Suprapubic skin (tissue), 4 donors: ENCODE measurements at regions not wholly inside any gene's neighbourhood (a gene's known extent, or its start where the extent isn't known, plus 50 kb on each side); places are given as distances from the start of the nearest gene placed in this dataset.

Experiments
- DNase-seq, 2 donors: peaks; one replicate each; pipeline ENCODE4 v3.0.0-alpha.2; 2019; ENCODE audit warnings: low spot score in 2 of 2
- H3K27ac ChIP-seq: fragments of 200-600 bp; sonication (generic); one replicate; pipeline ENCODE4 v1.5.1; 2019
- H3K27me3 ChIP-seq: fragments of 200-600 bp; sonication (generic); one replicate; pipeline ENCODE4 v1.5.1; 2019
- H3K36me3 ChIP-seq: fragments of 200-600 bp; sonication (generic); one replicate; pipeline ENCODE4 v1.5.1; 2019
- H3K4me1 ChIP-seq: fragments of 200-600 bp; sonication (generic); one replicate; pipeline ENCODE4 v1.5.1; 2019
- H3K4me3 ChIP-seq: fragments of 200-600 bp; sonication (generic); one replicate; pipeline ENCODE4 v1.5.1; 2019; ENCODE audit warnings: mild to moderate bottlenecking
- H3K9me3 ChIP-seq: fragments of 200-600 bp; sonication (generic); one replicate; pipeline ENCODE4 v1.5.1; 2019
- CTCF ChIP-seq, 2 donors: fragments of 200-600 bp in 1 of 2; fragments of 450-650 bp in 1 of 2; sonication (generic) in 1 of 2; IDR thresholded peaks; one replicate each; pipeline ENCODE4 v1.5.1; 2016 to 2019; ENCODE audit warnings: antibody characterized with exemption in 2 of 2, mild to moderate bottlenecking in 1 of 2, moderate library complexity in 1 of 2
- EP300 ChIP-seq: sonication (generic); formaldehyde crosslinking; IDR thresholded peaks from one replicate; pipeline ENCODE4 v1.6.1; 2017; ENCODE audit warnings: antibody characterized with exemption
- POLR2A ChIP-seq, 2 donors: fragments of 450-650 bp; IDR thresholded peaks; one replicate each; pipeline ENCODE4 v1.6.1; 2017; ENCODE audit warnings: antibody characterized with exemption in 2 of 2, mild to moderate bottlenecking in 2 of 2, moderate library complexity in 2 of 2
- POLR2AphosphoS5 ChIP-seq, 3 donors: sonication (generic); formaldehyde crosslinking; IDR thresholded peaks; one replicate each; pipeline ENCODE4 v1.6.1; 2017; ENCODE audit warnings: antibody characterized with exemption in 3 of 3
- WGBS: methylation state at CpG from one replicate; pipeline ENCODE4 v1.1.5; 2018; 5-methylcytosine and 5-hydroxymethylcytosine counted together

DNA sequence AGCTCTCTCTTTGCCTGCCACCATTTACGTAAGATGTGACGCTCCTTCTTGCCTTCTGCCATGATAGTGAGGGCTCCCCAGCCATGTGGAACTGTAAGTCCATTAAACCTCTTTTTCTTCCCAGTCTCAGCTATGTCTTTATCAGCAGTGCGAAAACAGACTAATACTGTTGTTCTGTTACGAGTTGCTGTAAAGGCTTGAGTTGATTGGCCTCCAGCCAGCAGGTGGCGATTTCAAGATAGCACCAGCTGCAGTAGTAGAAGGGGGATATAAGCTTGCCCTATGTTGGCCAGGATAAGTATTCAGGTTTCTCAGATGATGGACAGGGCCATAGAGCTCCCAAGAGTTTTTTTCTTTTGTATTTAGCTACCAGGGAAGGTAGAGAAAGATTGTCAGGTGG, 385.5 kb downstream of the MZT1 start:
- Histone ChIP-seq H3K27me3 (no peaks in the 10 kb centered on the region), H3K4me1 (no peaks in the 10 kb centered on the region), H3K27ac (no peak overlapping the region), H3K36me3 (no peaks in the 10 kb centered on the region), H3K9me3 (peaks cover 5% of the 10 kb centered on the region), H3K4me3 (no peak overlapping the region)
- TF ChIP-seq POLR2A (IDR thresholded peaks at IDR 0.05): no peak
- TF ChIP-seq POLR2AphosphoS5 (IDR thresholded peaks at IDR 0.05): no peak
- TF ChIP-seq EP300: no peak
- TF ChIP-seq CTCF (IDR thresholded peaks at IDR 0.05): no peak
- no peak for DNase-seq
- WGBS: 95% methylated on average over 5 of the region's 5 CpGs

GRCh38 chr13:72317346-72318109, 409.9 kb downstream of the MZT1 start:
- no peaks in the 10 kb centered on the region for H3K27me3 ChIP-seq
- no peaks in the 10 kb centered on the region for H3K9me3 ChIP-seq
- no peaks in the 10 kb centered on the region for H3K4me1 ChIP-seq
- no peaks in the 10 kb centered on the region for H3K36me3 ChIP-seq
- WGBS: 60% methylated on average over 3 of the region's 3 CpGs
- TF ChIP-seq CTCF (IDR thresholded peaks at IDR 0.05) (no peak), POLR2A (IDR thresholded peaks at IDR 0.05) (no peak), POLR2AphosphoS5 (IDR thresholded peaks at IDR 0.05) (no peak), EP300 (no peak)
- no peak for DNase-seq
- no peak overlapping the region for H3K4me3 ChIP-seq
- H3K27ac ChIP-seq: no peak overlapping the region

- Histone ChIP-seq H3K27ac (no peak overlapping the region), H3K27me3 (no peaks in the 10 kb centered on the region), H3K4me1 (no peaks in the 10 kb centered on the region), H3K36me3 (no peaks in the 10 kb centered on the region), H3K9me3 (no peaks in the 10 kb centered on the region), H3K4me3 (no peak overlapping the region)
- WGBS: 71% methylated on average over 5 of the region's 5 CpGs
- no peak for DNase-seq
- TF ChIP-seq POLR2AphosphoS5 (IDR thresholded peaks at IDR 0.05) (no peak), EP300 (no peak), POLR2A (IDR thresholded peaks at IDR 0.05) (no peak), CTCF (IDR thresholded peaks at IDR 0.05) (no peak)
These were observed 410.7 kb downstream of the MZT1 start for GRCh38 chr13:72316716-72317115.

- WGBS: 50% methylated on average over 3 of the region's 3 CpGs
- TF ChIP-seq CTCF (IDR thresholded peaks at IDR 0.05): no peak
- TF ChIP-seq EP300: no peak
- no peak for TF ChIP-seq POLR2A (IDR thresholded peaks at IDR 0.05)
- no peak for TF ChIP-seq POLR2AphosphoS5 (IDR thresholded peaks at IDR 0.05)
- Histone ChIP-seq H3K27me3 (no peaks in the 10 kb centered on the region), H3K36me3 (no peaks in the 10 kb centered on the region), H3K4me3 (no peak overlapping the region), H3K9me3 (no peaks in the 10 kb centered on the region), H3K4me1 (no peaks in the 10 kb centered on the region), H3K27ac (no peak overlapping the region)
- no peak for DNase-seq
These were observed 412.1 kb downstream of the MZT1 start for GRCh38 chr13:72315312-72315711.

DNA sequence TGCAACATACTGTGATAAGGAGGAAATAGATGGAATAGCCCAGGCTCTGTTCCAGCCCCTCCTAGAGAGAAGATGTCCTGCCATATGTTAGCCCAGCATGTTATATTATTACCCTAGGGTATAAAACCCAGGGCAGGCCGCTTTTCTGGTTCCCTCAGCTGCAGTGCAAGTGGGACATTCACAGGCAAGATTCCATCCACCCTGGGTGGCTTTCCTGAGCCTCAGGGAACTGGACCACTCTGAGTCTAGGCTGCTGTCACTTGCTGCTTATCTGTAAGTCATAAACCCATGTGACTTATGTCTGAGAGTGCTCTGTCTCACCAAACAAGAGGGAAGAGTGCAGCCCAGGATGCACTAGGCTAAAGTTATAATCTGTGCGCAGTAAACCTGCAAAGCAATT, 413.2 kb downstream of the MZT1 start:
- WGBS: 74% methylated on average over 2 of the region's 2 CpGs
- no peak for DNase-seq
- no peaks in the 10 kb centered on the region for H3K4me1 ChIP-seq
- no peaks in the 10 kb centered on the region for H3K36me3 ChIP-seq
- no peaks in the 10 kb centered on the region for H3K27me3 ChIP-seq
- no peak overlapping the region for H3K27ac ChIP-seq
- no peak overlapping the region for H3K4me3 ChIP-seq
- no peaks in the 10 kb centered on the region for H3K9me3 ChIP-seq
- TF ChIP-seq EP300 (no peak), POLR2A (IDR thresholded peaks at IDR 0.05) (no peak), CTCF (IDR thresholded peaks at IDR 0.05) (no peak), POLR2AphosphoS5 (IDR thresholded peaks at IDR 0.05) (no peak)
